ENCODE measurements at regions not wholly inside any gene's neighbourhood (a gene's known extent, or its start where the extent isn't known, plus 50 kb on each side); places are given as distances from the start of the nearest gene placed in this dataset.

- TF ChIP-seq EZH2phosphoT487 (IDR thresholded peaks at IDR 0.05; ENCODE audit: low read depth, severe bottlenecking, unreplicated experiment) (no peak), CTCF (IDR thresholded peaks at IDR 0.05; ENCODE audit: poor library complexity) (no peak), EZH2 (IDR thresholded peaks at IDR 0.05; ENCODE audit: borderline replicate concordance) (no peak)
These were observed 163.7 kb upstream of the SPANXC start for GRCh38 chrX:141405853-141406492.
